Left lobe of liver (tissue), 2 donors: ENCODE measurements at regions not wholly inside any gene's neighbourhood (a gene's known extent, or its start where the extent isn't known, plus 50 kb on each side); places are given as distances from the start of the nearest gene placed in this dataset.

Experiments used
- ATAC-seq: fragments of 200-7000 bp; cut with Tn5 transposase; one replicate; pipeline ENCODE4 v1.9.1; 2020; ENCODE audit warnings: mild to moderate bottlenecking, moderate library complexity
- DNase-seq: peaks from one replicate; pipeline ENCODE4 v3.0.0-alpha.2; 2020; ENCODE audit warnings: low spot score
- donor health status: DM: no; HTN: no; CAD: no; lungs with moderate emphysema.
- donor health status: DM: no; HTN: yes; CAD: no.

- ATAC-seq: no peak
These were observed 69.4 kb upstream of the PFN2 start for GRCh38 chr3:150040097-150040496.

GRCh38 chr3:150038830-150039229 lies 68.1 kb upstream of the PFN2 start:
- DNase-seq (no peak), ATAC-seq (no peak)

More at GRCh38 chr3:150040097-150040496, 69.4 kb upstream of the PFN2 start:
- DNase-seq: no peak

- ATAC-seq: no peak
- no peak for DNase-seq
These were observed 66.1 kb upstream of the PFN2 start for GRCh38 chr3:150036780-150037179.

- ATAC-seq (no peak), DNase-seq (no peak)
These were observed 65.4 kb upstream of the PFN2 start for GRCh38 chr3:150035910-150036612.

GRCh38 chr3:150035301-150035779 lies 64.6 kb upstream of the PFN2 start:
- ATAC-seq (no peak), DNase-seq (no peak)

- DNase-seq (no peak), ATAC-seq (no peak)
These were observed 63.0 kb upstream of the PFN2 start for GRCh38 chr3:150033721-150034120.

- DNase-seq (no peak), ATAC-seq (no peak)
These were observed 60.1 kb upstream of the PFN2 start for GRCh38 chr3:150030841-150031240.

GRCh38 chr3:150023239-150023636 lies 52.5 kb upstream of the PFN2 start:
- ATAC-seq (no peak), DNase-seq (no peak)

- ATAC-seq (no peak), DNase-seq (no peak)
These were observed 51.9 kb upstream of the PFN2 start for GRCh38 chr3:150022381-150023238.

GRCh38 chr3:150020527-150020926 lies 49.8 kb upstream of the PFN2 start:
- DNase-seq: no peak
- no peak for ATAC-seq
